Thoracic aorta (tissue), 2 donors: ENCODE measurements at regions not wholly inside any gene's neighbourhood (a gene's known extent, or its start where the extent isn't known, plus 50 kb on each side); places are given as distances from the start of the nearest gene placed in this dataset.

Experiments used
- ATAC-seq: fragments of 150-250 bp; one replicate; pipeline ENCODE4 v1.8.0; 2017; ENCODE audit warnings: low read depth; ENCODE audit not compliant: insufficient number of reproducible peaks, low FRiP score
- DNase-seq: peaks from one replicate; pipeline ENCODE4 v3.0.0-alpha.2; 2020; ENCODE audit warnings: low spot score
- H3K27ac ChIP-seq, 2 donors: fragments of 200-600 bp; sonication (generic); 1 replicate in 1 of 2; 2 replicates in 1 of 2; pipeline ENCODE4 v1.5.1; 2016; ENCODE audit warnings: mild to moderate bottlenecking in 2 of 2, moderate library complexity in 2 of 2
- H3K27me3 ChIP-seq: fragments of 200-600 bp; sonication (generic); replicated peaks from 2 replicates; pipeline ENCODE4 v1.6.0; 2016; ENCODE audit warnings: mild to moderate bottlenecking; ENCODE audit not compliant: insufficient read depth
- H3K36me3 ChIP-seq: fragments of 200-600 bp; sonication (generic); one replicate; pipeline ENCODE4 v1.5.1; 2016
- H3K4me1 ChIP-seq, 2 donors: fragments of 200-600 bp; sonication (generic); 1 replicate in 1 of 2; 2 replicates in 1 of 2; pipeline versions ENCODE4 v1.5.1 to v1.6.0; 2016; ENCODE audit warnings: low read depth in 2 of 2, mild to moderate bottlenecking in 1 of 2; ENCODE audit not compliant: control insufficient read depth in 1 of 2
- H3K4me3 ChIP-seq: fragments of 200-600 bp; sonication (generic); 2 replicates; pipeline ENCODE4 v1.5.1; 2016; ENCODE audit warnings: mild to moderate bottlenecking
- H3K9me3 ChIP-seq: fragments of 200-600 bp; sonication (generic); 2 replicates; pipeline ENCODE4 v1.5.1; 2016
- CTCF ChIP-seq: fragments of 200-600 bp; sonication (generic); IDR thresholded peaks from one replicate; pipeline ENCODE4 v1.5.1; 2019; ENCODE audit warnings: antibody characterized with exemption

GRCh38 chr17:33529816-33530215 is 236.7 kb upstream of the ASIC2 start:
- Histone ChIP-seq H3K4me3 (no peak overlapping the region), H3K36me3 (no peaks in the 10 kb centered on the region), H3K9me3 (no peaks in the 10 kb centered on the region), H3K27ac (no peak overlapping the region), H3K27me3 (no peaks in the 10 kb centered on the region), H3K4me1 (no peaks in the 10 kb centered on the region)
- DNase-seq (no peak), ATAC-seq (no peak)
- TF ChIP-seq CTCF = no peak

- no peak for TF ChIP-seq CTCF
- Histone ChIP-seq H3K4me1 (no peaks in the 10 kb centered on the region), H3K27me3 (no peaks in the 10 kb centered on the region), H3K4me3 (no peak overlapping the region), H3K36me3 (no peaks in the 10 kb centered on the region), H3K9me3 (no peaks in the 10 kb centered on the region), H3K27ac (no peak overlapping the region)
- ATAC-seq (no peak), DNase-seq (no peak)
Measured at GRCh38 chr17:33531311-33531710, 238.2 kb upstream of the ASIC2 start.

- no peak for DNase-seq
- no peak overlapping the region for H3K4me3 ChIP-seq
- no peaks in the 10 kb centered on the region for H3K9me3 ChIP-seq
- no peak for TF ChIP-seq CTCF
- H3K27ac ChIP-seq = no peak overlapping the region
- no peaks in the 10 kb centered on the region for H3K36me3 ChIP-seq
- no peaks in the 10 kb centered on the region for H3K27me3 ChIP-seq
- ATAC-seq = no peak
- H3K4me1 ChIP-seq = no peaks in the 10 kb centered on the region
Measured at GRCh38 chr17:33534087-33534486, 241.0 kb upstream of the ASIC2 start.

GRCh38 chr17:33545124-33545523 is 252.0 kb upstream of the ASIC2 start:
- Histone ChIP-seq H3K27ac (no peak overlapping the region), H3K9me3 (no peaks in the 10 kb centered on the region), H3K36me3 (no peaks in the 10 kb centered on the region), H3K4me1 (no peaks in the 10 kb centered on the region), H3K4me3 (no peak overlapping the region), H3K27me3 (no peaks in the 10 kb centered on the region)
- TF ChIP-seq CTCF = no peak
- DNase-seq (no peak), ATAC-seq (no peak)

- Histone ChIP-seq H3K4me3 (no peak overlapping the region), H3K27ac (no peak overlapping the region), H3K27me3 (no peaks in the 10 kb centered on the region), H3K36me3 (no peaks in the 10 kb centered on the region), H3K4me1 (no peaks in the 10 kb centered on the region), H3K9me3 (no peaks in the 10 kb centered on the region)
- ATAC-seq (no peak), DNase-seq (no peak)
- no peak for TF ChIP-seq CTCF
Measured at GRCh38 chr17:33550261-33550660, 257.2 kb upstream of the ASIC2 start.
